GM12864 (cell line): ENCODE measurements at regions not wholly inside any gene's neighbourhood (a gene's known extent, or its start where the extent isn't known, plus 50 kb on each side); places are given as distances from the start of the nearest gene placed in this dataset.

Experiments used
- DNase-seq: peaks from one replicate; pipeline ENCODE4 v3.0.0-alpha.2; 2011; ENCODE audit warnings: low read depth
- H3K4me3 ChIP-seq: 2 replicates; pipeline ENCODE4 v1.5.1; 2011; ENCODE audit warnings: mild to moderate bottlenecking, low read depth, low read length, control low read depth
- TF ChIP-seq, protein P1 (sequence below): IDR thresholded peaks from 2 replicates; pipeline ENCODE4 v1.5.1; 2011; ENCODE audit warnings: low read depth, mild to moderate bottlenecking, moderate library complexity, low read length, control low read depth, inconsistent platforms; ENCODE audit errors: missing control alignments

DNA sequence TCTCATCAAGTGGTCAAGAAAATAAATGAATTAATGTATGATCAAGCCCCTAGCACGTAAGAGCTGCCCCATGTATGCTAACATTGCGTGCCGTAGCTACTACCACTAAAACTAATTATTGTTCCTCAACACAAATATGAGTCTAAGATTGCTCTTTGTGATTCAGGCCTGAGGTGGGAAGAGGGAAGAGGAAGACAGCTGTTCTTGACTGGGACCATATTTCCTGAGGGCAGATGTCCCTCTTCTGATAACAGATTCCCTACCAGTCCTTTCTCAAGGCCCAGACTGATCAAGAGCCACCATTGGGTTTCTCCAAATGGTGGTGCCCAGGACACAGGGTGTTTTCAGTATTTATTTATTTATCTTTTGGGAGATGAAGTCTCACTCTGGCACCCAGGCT, 87.2 kb upstream of the CADM1 start:
- DNase-seq: no peak
- no peak overlapping the region for H3K4me3 ChIP-seq
- TF ChIP-seq, protein P1, sequence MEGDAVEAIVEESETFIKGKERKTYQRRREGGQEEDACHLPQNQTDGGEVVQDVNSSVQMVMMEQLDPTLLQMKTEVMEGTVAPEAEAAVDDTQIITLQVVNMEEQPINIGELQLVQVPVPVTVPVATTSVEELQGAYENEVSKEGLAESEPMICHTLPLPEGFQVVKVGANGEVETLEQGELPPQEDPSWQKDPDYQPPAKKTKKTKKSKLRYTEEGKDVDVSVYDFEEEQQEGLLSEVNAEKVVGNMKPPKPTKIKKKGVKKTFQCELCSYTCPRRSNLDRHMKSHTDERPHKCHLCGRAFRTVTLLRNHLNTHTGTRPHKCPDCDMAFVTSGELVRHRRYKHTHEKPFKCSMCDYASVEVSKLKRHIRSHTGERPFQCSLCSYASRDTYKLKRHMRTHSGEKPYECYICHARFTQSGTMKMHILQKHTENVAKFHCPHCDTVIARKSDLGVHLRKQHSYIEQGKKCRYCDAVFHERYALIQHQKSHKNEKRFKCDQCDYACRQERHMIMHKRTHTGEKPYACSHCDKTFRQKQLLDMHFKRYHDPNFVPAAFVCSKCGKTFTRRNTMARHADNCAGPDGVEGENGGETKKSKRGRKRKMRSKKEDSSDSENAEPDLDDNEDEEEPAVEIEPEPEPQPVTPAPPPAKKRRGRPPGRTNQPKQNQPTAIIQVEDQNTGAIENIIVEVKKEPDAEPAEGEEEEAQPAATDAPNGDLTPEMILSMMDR: no peak

DNA sequence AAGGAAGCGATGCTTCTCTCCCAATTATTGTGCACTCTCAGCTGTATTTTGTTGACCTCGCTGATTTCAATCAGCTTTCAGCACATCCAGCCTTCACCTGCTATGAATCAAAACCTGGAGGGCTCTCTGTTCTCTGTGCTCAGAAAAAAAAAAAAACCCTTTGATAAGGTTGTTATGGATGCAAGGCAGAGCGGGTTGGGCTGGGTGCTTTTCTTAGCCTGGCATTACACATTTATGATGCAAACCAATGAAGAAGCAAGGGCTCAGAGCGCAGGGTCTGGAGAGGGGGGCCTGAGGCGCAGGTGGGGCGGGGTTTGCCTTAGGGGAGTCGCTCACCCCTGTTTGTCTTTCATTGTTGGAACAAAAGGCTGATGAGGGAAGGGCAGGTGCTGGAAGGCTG, 86.0 kb upstream of the CADM1 start:
- no peak for DNase-seq

DNA sequence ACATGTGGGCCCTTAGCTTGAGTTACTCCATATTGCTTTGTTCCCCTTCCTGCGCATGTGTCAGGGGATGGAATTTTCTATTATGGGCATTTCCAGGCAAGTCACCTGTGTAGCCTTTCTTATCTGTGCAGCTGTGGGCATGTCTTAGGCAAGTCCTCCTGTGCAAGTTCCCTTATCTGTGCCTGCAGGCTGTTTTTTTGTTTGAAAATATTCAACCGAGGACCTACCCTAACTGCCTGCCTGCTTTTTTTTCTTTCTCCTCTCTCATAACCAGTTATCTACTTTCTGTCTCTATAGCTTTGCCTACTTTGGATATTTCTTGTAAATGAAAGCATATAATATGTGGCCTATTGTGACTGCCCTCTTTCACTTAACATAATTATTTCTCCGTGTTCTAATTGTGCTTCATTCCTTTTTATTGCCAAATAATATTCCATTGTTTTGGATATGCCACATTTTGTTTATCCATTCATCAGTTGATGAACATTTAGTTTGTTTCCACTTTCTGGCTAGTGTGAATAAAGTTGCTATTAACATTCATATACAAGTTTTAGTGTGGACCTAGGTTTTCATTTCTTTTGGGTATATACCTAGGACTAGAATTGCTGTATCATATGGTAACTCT, 83.6 kb upstream of the CADM1 start:
- no peak for DNase-seq
- H3K4me3 ChIP-seq: no peak overlapping the region
- TF ChIP-seq, protein P1: no peak

More for the DNA sequence above, 86.0 kb upstream of the CADM1 start:
- TF ChIP-seq, protein P1: no peak
- no peak overlapping the region for H3K4me3 ChIP-seq

DNA sequence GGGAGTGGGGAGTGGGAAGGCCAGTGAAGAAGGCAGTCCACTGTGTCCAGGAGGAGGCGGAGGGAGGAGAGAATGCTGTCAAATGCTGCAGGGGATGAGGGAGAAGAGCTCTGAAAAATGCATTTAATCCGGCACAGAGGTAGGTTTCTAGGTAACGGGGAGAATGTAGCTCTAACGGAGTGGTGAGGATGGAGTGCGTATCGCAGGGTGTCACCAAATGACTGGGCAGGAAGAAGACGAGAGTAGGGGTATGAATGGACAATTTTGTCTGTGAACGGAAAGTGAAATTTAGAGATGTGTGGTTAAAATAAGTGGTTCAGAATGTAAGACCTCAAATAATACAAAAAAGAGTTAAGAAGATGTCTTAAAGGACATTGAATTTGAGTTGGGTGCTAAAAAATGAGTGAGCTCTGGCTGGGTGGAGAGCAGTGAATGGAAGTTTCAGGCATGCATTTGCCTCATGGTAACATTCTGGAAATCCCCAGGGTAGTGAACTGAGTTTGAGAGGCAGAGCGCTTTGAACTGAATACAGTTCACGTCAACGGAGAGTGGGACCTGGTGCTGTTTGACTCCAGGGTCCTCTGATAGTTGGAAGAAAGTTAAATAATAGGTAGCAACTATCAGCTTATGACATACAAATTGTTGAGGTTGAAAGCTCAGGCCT, 81.3 kb upstream of the CADM1 start:
- H3K4me3 ChIP-seq: no peak overlapping the region
- TF ChIP-seq, protein P1: no peak
- peak; percentile 58 for DNase-seq

DNA sequence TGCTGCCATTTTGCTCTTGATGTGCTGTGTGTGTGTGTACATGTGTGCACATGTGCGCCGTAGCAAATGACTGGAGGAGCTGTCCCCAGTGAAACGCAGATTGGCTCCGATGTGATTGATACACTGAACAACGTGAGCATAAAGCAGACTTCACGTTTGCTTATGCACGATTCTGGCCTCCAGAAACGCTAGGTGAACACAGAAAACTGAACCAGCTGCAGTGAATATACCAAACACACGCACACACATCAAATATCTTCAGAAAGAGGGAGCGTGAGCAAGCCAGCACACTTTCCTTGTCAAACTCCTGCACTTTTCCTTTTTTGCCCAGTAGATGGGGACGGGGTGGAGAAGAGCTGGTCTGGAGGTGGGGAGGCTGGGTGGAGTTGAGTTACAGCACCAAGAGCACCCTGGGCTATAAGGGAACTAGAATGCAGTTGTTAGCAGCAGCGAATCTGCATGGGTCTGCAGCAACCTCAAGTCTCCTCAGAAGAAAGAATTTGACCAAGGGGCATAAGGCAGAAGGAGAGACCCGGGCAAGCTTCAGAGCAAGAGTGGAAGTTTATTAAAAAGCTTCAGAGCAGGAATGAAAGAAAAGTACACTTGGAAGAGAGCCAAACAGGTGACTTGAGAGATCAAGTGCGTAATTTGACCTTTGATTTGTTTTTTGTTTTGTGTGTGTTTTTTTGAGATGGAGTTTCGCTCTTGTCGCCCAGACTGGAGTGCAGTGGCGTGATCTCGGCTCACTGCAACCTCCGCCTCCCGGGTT, 77.8 kb upstream of the CADM1 start:
- no peak overlapping the region for H3K4me3 ChIP-seq
- no peak for DNase-seq
- TF ChIP-seq, protein P1: no peak

DNA sequence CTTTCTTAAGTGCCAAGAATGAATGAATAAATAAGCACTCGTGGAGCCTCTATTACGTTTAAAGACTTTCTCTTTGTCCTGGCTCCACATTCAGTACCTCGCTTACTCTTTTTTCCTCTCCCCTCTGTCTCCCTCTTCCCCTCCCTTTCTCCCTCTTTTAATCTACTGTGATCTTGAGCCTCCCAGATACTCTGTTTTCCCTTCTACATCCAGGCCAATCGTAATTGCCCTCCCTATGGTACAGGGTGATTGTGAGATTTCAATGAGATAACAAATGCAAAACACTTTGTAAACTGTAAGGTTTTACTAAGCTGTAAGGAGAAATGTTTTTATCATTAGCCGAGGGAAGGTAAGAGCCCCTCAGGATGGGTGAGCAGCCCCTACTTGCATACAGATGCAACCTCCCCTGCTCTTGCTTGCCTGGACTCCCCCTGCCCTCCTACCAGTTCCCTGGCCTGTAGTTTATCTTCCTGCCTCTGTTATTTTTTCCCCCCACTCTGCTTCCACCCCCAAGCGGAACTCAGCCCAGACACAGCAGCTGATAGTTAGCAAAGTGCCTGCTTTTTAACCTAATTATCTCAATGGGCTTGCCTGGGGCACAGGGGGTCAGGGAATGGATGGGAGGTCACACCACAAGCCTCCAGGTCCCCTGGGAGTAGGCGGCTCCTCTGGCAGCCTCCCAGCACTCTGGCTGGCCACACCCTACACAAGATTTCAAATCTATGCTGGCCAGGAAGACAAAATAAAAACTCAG, 76.9 kb upstream of the CADM1 start:
- H3K4me3 ChIP-seq: no peak overlapping the region
- no peak for DNase-seq
- TF ChIP-seq, protein P1: no peak
